ENCODE measurements at regions not wholly inside any gene's neighbourhood (a gene's known extent, or its start where the extent isn't known, plus 50 kb on each side); places are given as distances from the start of the nearest gene placed in this dataset.

DNA sequence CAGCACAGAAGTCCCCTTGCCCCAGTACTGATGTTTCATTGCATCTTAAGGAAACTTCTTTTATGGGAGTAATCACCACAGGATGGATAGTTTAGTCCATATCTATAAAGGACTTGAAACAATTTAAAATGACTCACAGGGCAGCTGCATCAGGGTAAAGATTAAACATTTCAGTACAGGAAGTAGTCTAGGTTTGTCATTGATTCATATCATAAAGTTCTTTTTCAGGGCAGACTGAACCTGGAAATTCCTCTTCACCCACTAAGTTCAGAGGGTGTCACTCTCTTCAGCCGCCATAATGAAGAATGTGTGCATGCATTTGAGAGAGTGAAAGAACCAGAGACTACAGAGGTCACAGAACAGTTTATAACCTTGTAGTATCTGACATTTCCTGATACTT lies 296.3 kb upstream of the JAG1 start:
- Histone ChIP-seq H3K9me3 (no peaks in the 10 kb centered on the region), H3K27me3 (no peaks in the 10 kb centered on the region), H3K4me1 (no peaks in the 10 kb centered on the region), H3K27ac (no peak overlapping the region), H3K36me3 (no peaks in the 10 kb centered on the region), H3K4me3 (no peak overlapping the region)
- no peak for DNase-seq
- WGBS, 2 donors: 14 to 78% methylated on average over 1 of the region's 1 CpG
- intact Hi-C loops (cut with DNase I): no loop called here
- TF ChIP-seq EP300 (IDR thresholded peaks at IDR 0.05) (no peak), POLR2AphosphoS5 (IDR thresholded peaks at IDR 0.05) (no peak), POLR2A (IDR thresholded peaks at IDR 0.05) (no peak), CTCF (IDR thresholded peaks at IDR 0.05) (no peak)

- TF ChIP-seq CTCF (IDR thresholded peaks at IDR 0.05) (no peak), POLR2AphosphoS5 (IDR thresholded peaks at IDR 0.05) (no peak), POLR2A (IDR thresholded peaks at IDR 0.05) (no peak), EP300 (IDR thresholded peaks at IDR 0.05) (no peak)
- no peaks in the 10 kb centered on the region for H3K27me3 ChIP-seq
- no peak overlapping the region for H3K27ac ChIP-seq
- H3K4me3 ChIP-seq: no peak overlapping the region
- intact Hi-C loops (cut with DNase I): no loop called here
- no peaks in the 10 kb centered on the region for H3K4me1 ChIP-seq
- H3K36me3 ChIP-seq: no peaks in the 10 kb centered on the region
- 92 to 95% methylated on average over 1 of the region's 1 CpG for WGBS, 2 donors
- no peaks in the 10 kb centered on the region for H3K9me3 ChIP-seq
- no peak for DNase-seq
Observed at GRCh38 chr20:10971096-10971495, 297.3 kb upstream of the JAG1 start.

DNA sequence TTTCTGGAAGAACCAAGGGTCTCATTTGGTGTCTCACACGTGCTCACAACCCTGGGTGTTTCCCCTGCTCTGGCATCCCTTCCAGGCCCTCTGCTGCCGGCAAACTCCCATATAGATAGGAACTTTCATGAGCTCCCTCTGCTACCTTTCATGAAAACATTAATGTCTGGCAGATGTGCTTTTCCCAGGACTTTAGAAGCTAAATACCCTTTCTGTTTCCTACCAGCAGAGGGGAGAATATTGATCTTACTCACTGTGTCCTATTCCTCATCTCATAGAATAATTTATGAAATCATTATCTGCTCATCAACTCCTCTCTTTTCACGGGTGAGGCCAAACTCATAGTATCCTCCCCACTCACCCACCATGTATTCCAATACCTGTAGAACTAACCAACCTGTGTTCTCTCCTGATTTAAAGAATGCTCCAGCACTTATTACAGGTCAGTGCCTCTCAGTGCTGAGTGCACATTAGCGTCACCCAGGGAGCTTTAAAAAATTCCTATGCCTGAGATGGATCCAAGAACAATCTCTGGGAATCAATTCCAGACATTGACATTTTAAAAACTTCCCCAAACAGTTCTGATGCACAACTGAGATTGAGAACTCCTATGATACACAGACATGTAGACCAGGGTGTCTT lies 298.5 kb upstream of the JAG1 start:
- Histone ChIP-seq H3K27me3 (no peaks in the 10 kb centered on the region), H3K27ac (no peak overlapping the region), H3K4me1 (no peaks in the 10 kb centered on the region), H3K4me3 (no peak overlapping the region), H3K36me3 (no peaks in the 10 kb centered on the region), H3K9me3 (no peaks in the 10 kb centered on the region)
- WGBS, 2 donors: 90 to 92% methylated on average over 4 of the region's 4 CpGs
- intact Hi-C loops (cut with DNase I): no loop called here
- no peak for DNase-seq
- TF ChIP-seq CTCF (IDR thresholded peaks at IDR 0.05) (no peak), POLR2AphosphoS5 (IDR thresholded peaks at IDR 0.05) (no peak), POLR2A (IDR thresholded peaks at IDR 0.05) (no peak), EP300 (IDR thresholded peaks at IDR 0.05) (no peak)

DNA sequence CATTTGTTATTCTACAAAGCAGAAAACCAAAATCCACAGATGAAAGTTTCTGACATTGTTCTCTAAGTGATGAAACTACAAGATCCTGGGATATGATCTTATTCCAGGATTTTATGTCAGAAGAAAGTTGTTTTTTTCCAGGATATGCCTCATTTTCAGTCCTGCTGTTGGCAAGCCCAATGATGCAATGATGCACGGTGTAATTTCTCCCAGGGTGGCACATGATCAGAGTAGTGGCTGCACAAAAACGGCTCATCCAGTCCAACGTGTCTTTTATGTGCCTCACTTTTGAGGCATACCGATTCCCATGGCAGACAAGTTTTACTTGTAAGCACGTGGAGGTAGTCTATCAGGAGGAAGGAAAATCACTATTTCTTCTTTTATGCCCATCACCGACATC lies 302.3 kb upstream of the JAG1 start:
- TF ChIP-seq POLR2A (IDR thresholded peaks at IDR 0.05) (no peak), CTCF (IDR thresholded peaks at IDR 0.05) (no peak), POLR2AphosphoS5 (IDR thresholded peaks at IDR 0.05) (no peak), EP300 (IDR thresholded peaks at IDR 0.05) (no peak)
- WGBS, 2 donors: 90 to 94% methylated on average over 6 of the region's 6 CpGs
- Histone ChIP-seq H3K4me1 (no peaks in the 10 kb centered on the region), H3K36me3 (no peaks in the 10 kb centered on the region), H3K9me3 (no peaks in the 10 kb centered on the region), H3K27ac (no peak overlapping the region), H3K27me3 (no peaks in the 10 kb centered on the region), H3K4me3 (no peak overlapping the region)
- DNase-seq: no peak
- intact Hi-C loops (cut with DNase I): no loop called here

Data from sigmoid colon (tissue), 6 donors.